WTC11 (cell line): ENCODE measurements at regions not wholly inside any gene's neighbourhood (a gene's known extent, or its start where the extent isn't known, plus 50 kb on each side); places are given as distances from the start of the nearest gene placed in this dataset.

ENCODE experiments used
- ATAC-seq: fragments of 200-7000 bp; cut with Tn5 transposase; 2 replicates; pipeline ENCODE4 v1.10.0; 2021; ENCODE audit warnings: mild to moderate bottlenecking, moderate library complexity
- CTCF ChIA-PET: fragments of 300-600 bp; sonication (Branson Sonifier 250); formaldehyde crosslinking; loops from one replicate; lab custom pipeline; 2021; ENCODE audit warnings: antibody characterized with exemption; lab: Charles Lee
- POLR2A ChIA-PET: fragments of 350-600 bp; sonication (Branson Sonifier 250); formaldehyde crosslinking; loops from one replicate; lab custom pipeline; 2021; ENCODE audit warnings: antibody characterized with exemption; lab: Charles Lee
- DNase-seq: peaks from one replicate; pipeline ENCODE4 v3.0.0; 2021; ENCODE audit warnings: low spot score
- H3K27ac Mint-ChIP-seq: 2 replicates; pipeline ENCODE4 v1.8.0; 2021; ENCODE audit warnings: mixed read lengths
- H3K27me3 Mint-ChIP-seq: 2 replicates; pipeline ENCODE4 v1.8.0; 2021; ENCODE audit warnings: low read depth, mild to moderate bottlenecking, moderate library complexity, mixed read lengths
- H3K36me3 Mint-ChIP-seq: 2 replicates; pipeline ENCODE4 v1.8.0; 2021; ENCODE audit warnings: mixed read lengths
- H3K4me1 Mint-ChIP-seq: 2 replicates; pipeline ENCODE4 v1.8.0; 2022; ENCODE audit warnings: mixed read lengths
- H3K4me3 Mint-ChIP-seq: 2 replicates; pipeline ENCODE4 v1.8.0; 2021; ENCODE audit warnings: mild to moderate bottlenecking, moderate library complexity, mixed read lengths
- H3K9me3 Mint-ChIP-seq: 2 replicates; pipeline ENCODE4 v1.8.0; 2021; ENCODE audit warnings: mixed read lengths
- AR ChIP-seq: fragments of 250-450 bp; sonication (Bioruptor Pico); IDR thresholded peaks from 2 replicates; pipeline ENCODE4 v1.9.0; 2021; ENCODE audit warnings: mild to moderate bottlenecking
- ATF2 ChIP-seq: sonication (generic); formaldehyde crosslinking; IDR thresholded peaks from 2 replicates; pipeline ENCODE4 v1.8.1; 2022; ENCODE audit warnings: low read depth, missing genetic modification reagents, borderline replicate concordance
- EMX1 ChIP-seq: fragments of 250-450 bp; sonication (Bioruptor Pico); IDR thresholded peaks from 2 replicates; pipeline ENCODE4 v1.8.0; 2021; ENCODE audit warnings: mild to moderate bottlenecking
- GTF2I ChIP-seq: fragments of 250-450 bp; sonication (Bioruptor Pico); conservative IDR thresholded peaks from 2 replicates; pipeline ENCODE4 v1.4.0; 2021; ENCODE audit warnings: mild to moderate bottlenecking
- MYBL2 ChIP-seq: sonication (generic); formaldehyde crosslinking; IDR thresholded peaks from 2 replicates; pipeline ENCODE4 v1.8.1; 2023; ENCODE audit warnings: mild to moderate bottlenecking, moderate library complexity, missing genetic modification reagents
- SP1 ChIP-seq: sonication (generic); formaldehyde crosslinking; conservative IDR thresholded peaks from 2 replicates; pipeline ENCODE4 v1.8.1; 2022; ENCODE audit warnings: missing genetic modification reagents
- TEAD4 ChIP-seq: sonication (generic); formaldehyde crosslinking; IDR thresholded peaks from 2 replicates; pipeline ENCODE4 v1.8.0; 2022; ENCODE audit warnings: mild to moderate bottlenecking, missing genetic modification reagents
- USF2 ChIP-seq: sonication (generic); formaldehyde crosslinking; IDR thresholded peaks from 2 replicates; pipeline ENCODE4 v1.8.1; 2023; ENCODE audit warnings: mild to moderate bottlenecking, missing genetic modification reagents, moderate library complexity
- ZBTB43 ChIP-seq: sonication (generic); formaldehyde crosslinking; IDR thresholded peaks from 2 replicates; pipeline ENCODE4 v1.8.1; 2023; ENCODE audit warnings: mild to moderate bottlenecking, missing genetic modification reagents
- TF ChIP-seq, protein P1 (sequence below): sonication (generic); formaldehyde crosslinking; IDR thresholded peaks from 2 replicates; pipeline ENCODE4 v1.8.0; 2022; ENCODE audit warnings: missing genetic modification reagents

DNA sequence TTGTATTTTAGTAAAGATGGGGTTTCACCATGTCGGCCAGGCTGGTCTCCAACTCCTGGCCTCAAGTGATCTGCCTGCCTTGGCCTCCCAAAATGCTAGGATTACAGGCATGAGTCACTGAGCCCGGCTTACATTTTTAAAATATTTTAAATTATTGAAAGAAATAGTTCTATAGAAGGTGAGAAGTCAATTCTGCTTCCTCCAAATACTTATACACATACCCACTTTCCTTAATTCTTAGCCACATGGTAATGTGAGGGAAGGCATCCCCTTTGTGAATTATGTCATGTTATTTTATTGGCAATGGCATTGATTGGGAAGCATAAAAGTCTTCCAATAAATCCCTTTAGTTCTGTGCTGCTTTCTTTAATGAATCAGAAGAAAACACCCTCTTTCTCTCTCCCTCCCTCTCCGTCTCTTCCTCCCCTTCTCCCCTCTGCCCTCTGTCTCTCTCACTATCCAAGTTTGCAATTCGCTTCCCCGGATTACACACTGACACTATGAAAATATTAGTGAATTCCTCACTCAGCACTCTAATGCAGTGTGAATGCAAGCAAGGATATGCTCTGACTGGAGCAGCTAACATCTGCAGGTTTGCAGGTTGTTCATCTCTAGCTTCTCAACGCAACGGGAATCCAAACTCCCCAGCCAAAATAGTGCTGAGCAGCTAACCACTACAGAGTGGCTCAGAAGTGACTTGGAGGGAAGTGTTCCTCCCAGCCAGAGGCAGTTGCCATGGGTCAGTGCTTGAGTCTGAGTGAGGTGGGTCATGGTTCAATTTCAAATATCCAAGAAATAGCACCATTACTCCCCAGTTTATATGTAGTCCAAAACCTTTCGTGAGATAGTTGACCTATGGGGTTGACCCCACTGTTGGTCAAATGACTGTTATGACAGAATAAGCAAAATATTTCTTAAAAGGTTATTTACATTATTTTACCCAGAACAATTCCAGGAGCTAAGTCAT is 77.8 kb upstream of the CD55 start:
- Mint-ChIP-seq H3K4me1 (peaks cover 4% of the 10 kb centered on the region), H3K9me3 (no peaks in the 10 kb centered on the region), H3K27ac (no peak overlapping the region), H3K27me3 (no peaks in the 10 kb centered on the region), H3K36me3 (no peaks in the 10 kb centered on the region), H3K4me3 (no peak overlapping the region)
- ChIA-PET CTCF (interaction anchor here (2.6 kb wide), 1 partner anchor 16 kb away, joined by 8 read pairs; no protein-coding TSS in a partner anchor), POLR2A (no interaction called here)
- ATAC-seq: no peak
- DNase-seq: no peak
- no peak for TF ChIP-seq ZBTB43
- no peak for TF ChIP-seq TEAD4 (CRISPR knock-in tag)
- TF ChIP-seq USF2 (CRISPR knock-in tag): no peak
- no peak for TF ChIP-seq GTF2I (CRISPR knock-in tag)
- TF ChIP-seq, all 79 proteins: peak for 0

GRCh38 chr1:207244409-207244801 is 77.1 kb upstream of the CD55 start:
- no peaks in the 10 kb centered on the region for H3K27me3 Mint-ChIP-seq
- H3K4me1 Mint-ChIP-seq: peaks cover 4% of the 10 kb centered on the region
- CTCF ChIA-PET: interaction anchor here (0.9 to 2.6 kb wide), 2 partner anchors 15 to 25 kb away, joined by 3 to 8 read pairs; no protein-coding TSS in a partner anchor
- TF ChIP-seq, protein P1, sequence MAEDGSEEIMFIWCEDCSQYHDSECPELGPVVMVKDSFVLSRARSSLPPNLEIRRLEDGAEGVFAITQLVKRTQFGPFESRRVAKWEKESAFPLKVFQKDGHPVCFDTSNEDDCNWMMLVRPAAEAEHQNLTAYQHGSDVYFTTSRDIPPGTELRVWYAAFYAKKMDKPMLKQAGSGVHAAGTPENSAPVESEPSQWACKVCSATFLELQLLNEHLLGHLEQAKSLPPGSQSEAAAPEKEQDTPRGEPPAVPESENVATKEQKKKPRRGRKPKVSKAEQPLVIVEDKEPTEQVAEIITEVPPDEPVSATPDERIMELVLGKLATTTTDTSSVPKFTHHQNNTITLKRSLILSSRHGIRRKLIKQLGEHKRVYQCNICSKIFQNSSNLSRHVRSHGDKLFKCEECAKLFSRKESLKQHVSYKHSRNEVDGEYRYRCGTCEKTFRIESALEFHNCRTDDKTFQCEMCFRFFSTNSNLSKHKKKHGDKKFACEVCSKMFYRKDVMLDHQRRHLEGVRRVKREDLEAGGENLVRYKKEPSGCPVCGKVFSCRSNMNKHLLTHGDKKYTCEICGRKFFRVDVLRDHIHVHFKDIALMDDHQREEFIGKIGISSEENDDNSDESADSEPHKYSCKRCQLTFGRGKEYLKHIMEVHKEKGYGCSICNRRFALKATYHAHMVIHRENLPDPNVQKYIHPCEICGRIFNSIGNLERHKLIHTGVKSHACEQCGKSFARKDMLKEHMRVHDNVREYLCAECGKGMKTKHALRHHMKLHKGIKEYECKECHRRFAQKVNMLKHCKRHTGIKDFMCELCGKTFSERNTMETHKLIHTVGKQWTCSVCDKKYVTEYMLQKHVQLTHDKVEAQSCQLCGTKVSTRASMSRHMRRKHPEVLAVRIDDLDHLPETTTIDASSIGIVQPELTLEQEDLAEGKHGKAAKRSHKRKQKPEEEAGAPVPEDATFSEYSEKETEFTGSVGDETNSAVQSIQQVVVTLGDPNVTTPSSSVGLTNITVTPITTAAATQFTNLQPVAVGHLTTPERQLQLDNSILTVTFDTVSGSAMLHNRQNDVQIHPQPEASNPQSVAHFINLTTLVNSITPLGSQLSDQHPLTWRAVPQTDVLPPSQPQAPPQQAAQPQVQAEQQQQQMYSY (CRISPR knock-in tag): no peak
- TF ChIP-seq MYBL2 (CRISPR knock-in tag): no peak
- TF ChIP-seq ATF2 (CRISPR knock-in tag): no peak
- no peak for TF ChIP-seq AR (CRISPR knock-in tag)
- TF ChIP-seq EMX1 (CRISPR knock-in tag): no peak
- no peak for TF ChIP-seq SP1 (CRISPR knock-in tag)
- DNase-seq (no peak), ATAC-seq (no peak)
- no peak overlapping the region for H3K27ac Mint-ChIP-seq
- H3K36me3 Mint-ChIP-seq: no peaks in the 10 kb centered on the region
- POLR2A ChIA-PET: no interaction called here
- H3K9me3 Mint-ChIP-seq: no peaks in the 10 kb centered on the region
- no peak overlapping the region for H3K4me3 Mint-ChIP-seq
